ENCODE measurements at regions not wholly inside any gene's neighbourhood (a gene's known extent, or its start where the extent isn't known, plus 50 kb on each side); places are given as distances from the start of the nearest gene placed in this dataset.

- no peaks in the 10 kb centered on the region for H3K4me1 Mint-ChIP-seq (ENCODE audit: low read depth, unreplicated experiment)
- H3K27me3 Mint-ChIP-seq (ENCODE audit: unreplicated experiment): no peaks in the 10 kb centered on the region
- no peaks in the 10 kb centered on the region for H3K36me3 Mint-ChIP-seq (ENCODE audit: insufficient read depth, unreplicated experiment)
- CTCF ChIA-PET: no interaction called here
- TF ChIP-seq, protein P1, sequence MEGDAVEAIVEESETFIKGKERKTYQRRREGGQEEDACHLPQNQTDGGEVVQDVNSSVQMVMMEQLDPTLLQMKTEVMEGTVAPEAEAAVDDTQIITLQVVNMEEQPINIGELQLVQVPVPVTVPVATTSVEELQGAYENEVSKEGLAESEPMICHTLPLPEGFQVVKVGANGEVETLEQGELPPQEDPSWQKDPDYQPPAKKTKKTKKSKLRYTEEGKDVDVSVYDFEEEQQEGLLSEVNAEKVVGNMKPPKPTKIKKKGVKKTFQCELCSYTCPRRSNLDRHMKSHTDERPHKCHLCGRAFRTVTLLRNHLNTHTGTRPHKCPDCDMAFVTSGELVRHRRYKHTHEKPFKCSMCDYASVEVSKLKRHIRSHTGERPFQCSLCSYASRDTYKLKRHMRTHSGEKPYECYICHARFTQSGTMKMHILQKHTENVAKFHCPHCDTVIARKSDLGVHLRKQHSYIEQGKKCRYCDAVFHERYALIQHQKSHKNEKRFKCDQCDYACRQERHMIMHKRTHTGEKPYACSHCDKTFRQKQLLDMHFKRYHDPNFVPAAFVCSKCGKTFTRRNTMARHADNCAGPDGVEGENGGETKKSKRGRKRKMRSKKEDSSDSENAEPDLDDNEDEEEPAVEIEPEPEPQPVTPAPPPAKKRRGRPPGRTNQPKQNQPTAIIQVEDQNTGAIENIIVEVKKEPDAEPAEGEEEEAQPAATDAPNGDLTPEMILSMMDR (IDR thresholded peaks at IDR 0.05; ENCODE audit: unreplicated experiment): no peak
- intact Hi-C loops (cut with micrococcal nuclease; ENCODE audit: unreplicated experiment): no loop called here
- H3K27ac Mint-ChIP-seq (ENCODE audit: unreplicated experiment): no peak overlapping the region
- DNase-seq: no peak
- no TSS peak for BruUV-seq (replicated peaks)
- peaks cover 3% of the 10 kb centered on the region for H3K9me3 Mint-ChIP-seq (ENCODE audit: low read depth, unreplicated experiment)
- no peak overlapping the region for H3K4me3 Mint-ChIP-seq (ENCODE audit: low read depth, unreplicated experiment)
Observed at GRCh38 chr15:97849183-97849582, 111.3 kb upstream of the ARRDC4 start.

DNA sequence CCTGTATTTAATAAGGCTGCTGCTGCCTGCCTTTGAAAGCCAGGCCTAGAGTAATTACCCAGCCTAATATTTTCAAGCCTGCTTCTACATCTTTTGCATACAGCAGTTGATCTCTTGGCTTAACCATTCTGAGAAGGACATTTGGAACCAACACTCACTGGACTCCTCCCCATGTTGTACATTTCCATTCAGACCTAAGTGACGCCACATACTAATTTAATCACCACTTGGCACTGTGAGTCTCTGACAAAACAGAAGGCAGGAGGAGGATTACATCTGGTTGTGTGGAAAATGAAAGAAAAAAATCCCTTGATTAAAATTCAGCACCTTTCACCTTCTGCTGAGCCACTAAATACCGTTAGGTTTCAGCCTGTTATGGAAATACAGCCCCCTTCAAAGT is 102.2 kb upstream of the ARRDC4 start:
- BruUV-seq (replicated peaks): no TSS peak

GRCh38 chr15:97861529-97862260 is 98.8 kb upstream of the ARRDC4 start:
- TF ChIP-seq, protein P1 (IDR thresholded peaks at IDR 0.05; ENCODE audit: unreplicated experiment): no peak
- intact Hi-C loops (cut with micrococcal nuclease; ENCODE audit: unreplicated experiment): no loop called here
- Mint-ChIP-seq H3K9me3 (ENCODE audit: low read depth, unreplicated experiment) (peaks cover 14% of the 10 kb centered on the region), H3K27ac (ENCODE audit: unreplicated experiment) (no peak overlapping the region), H3K36me3 (ENCODE audit: insufficient read depth, unreplicated experiment) (no peaks in the 10 kb centered on the region), H3K27me3 (ENCODE audit: unreplicated experiment) (no peaks in the 10 kb centered on the region), H3K4me3 (ENCODE audit: low read depth, unreplicated experiment) (no peak overlapping the region), H3K4me1 (ENCODE audit: low read depth, unreplicated experiment) (no peaks in the 10 kb centered on the region)
- CTCF ChIA-PET: interaction anchor here (0.6 kb wide), 1 partner anchor 224 kb away, joined by 11 read pairs; no protein-coding TSS in a partner anchor
- DNase-seq: no peak
- no TSS peak for BruUV-seq (replicated peaks)

More for the DNA sequence above, 102.2 kb upstream of the ARRDC4 start:
- H3K27me3 Mint-ChIP-seq (ENCODE audit: unreplicated experiment): no peaks in the 10 kb centered on the region
- intact Hi-C loops (cut with micrococcal nuclease; ENCODE audit: unreplicated experiment): no loop called here
- DNase-seq: no peak
- no peak overlapping the region for H3K4me3 Mint-ChIP-seq (ENCODE audit: low read depth, unreplicated experiment)
- peaks cover 14% of the 10 kb centered on the region for H3K9me3 Mint-ChIP-seq (ENCODE audit: low read depth, unreplicated experiment)
- CTCF ChIA-PET: no interaction called here
- H3K27ac Mint-ChIP-seq (ENCODE audit: unreplicated experiment): no peak overlapping the region
- TF ChIP-seq, protein P1 (IDR thresholded peaks at IDR 0.05; ENCODE audit: unreplicated experiment): no peak
- H3K36me3 Mint-ChIP-seq (ENCODE audit: insufficient read depth, unreplicated experiment): no peaks in the 10 kb centered on the region
- H3K4me1 Mint-ChIP-seq (ENCODE audit: low read depth, unreplicated experiment): no peaks in the 10 kb centered on the region

DNA sequence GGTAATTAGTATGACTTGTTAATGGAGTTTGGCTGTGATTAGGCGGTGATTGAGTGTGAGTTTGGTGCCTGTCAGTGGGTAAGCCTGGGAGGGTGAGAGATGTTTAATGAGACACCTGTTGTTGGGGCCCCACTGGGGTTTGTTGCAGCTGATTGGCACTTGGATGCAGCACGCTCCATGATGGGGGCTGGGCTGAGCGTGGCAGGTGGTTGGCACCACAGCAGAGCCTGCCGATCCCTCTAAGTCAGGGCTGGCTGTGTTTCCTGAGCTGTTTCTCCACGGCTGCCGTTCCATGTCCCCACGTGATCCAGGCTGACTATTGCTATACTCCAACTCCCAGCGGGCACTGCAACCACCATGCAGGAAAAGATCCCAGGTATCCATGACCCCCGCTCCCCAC is 93.5 kb upstream of the ARRDC4 start:
- H3K36me3 Mint-ChIP-seq (ENCODE audit: insufficient read depth, unreplicated experiment): no peaks in the 10 kb centered on the region
- CTCF ChIA-PET: no interaction called here
- no peaks in the 10 kb centered on the region for H3K27me3 Mint-ChIP-seq (ENCODE audit: unreplicated experiment)
- H3K4me3 Mint-ChIP-seq (ENCODE audit: low read depth, unreplicated experiment): no peak overlapping the region
- no peaks in the 10 kb centered on the region for H3K4me1 Mint-ChIP-seq (ENCODE audit: low read depth, unreplicated experiment)
- TF ChIP-seq, protein P1 (IDR thresholded peaks at IDR 0.05; ENCODE audit: unreplicated experiment): no peak
- H3K27ac Mint-ChIP-seq (ENCODE audit: unreplicated experiment): no peak overlapping the region
- DNase-seq: no peak
- H3K9me3 Mint-ChIP-seq (ENCODE audit: low read depth, unreplicated experiment): peaks cover 6% of the 10 kb centered on the region
- intact Hi-C loops (cut with micrococcal nuclease; ENCODE audit: unreplicated experiment): no loop called here
- no TSS peak for BruUV-seq (replicated peaks)

Measured in Calu3 (cell line).